ENCODE measurements at regions not wholly inside any gene's neighbourhood (a gene's known extent, or its start where the extent isn't known, plus 50 kb on each side); places are given as distances from the start of the nearest gene placed in this dataset.
"Not testable (repeated sequence)": the region's sequence is repeated elsewhere in the genome, so short reads cannot be mapped to it uniquely, and the experiment has no call there.

- DNase-seq (ENCODE audit: low spot score), result no peak
Observed at GRCh38 chr12:127760357-127760756, 506.6 kb upstream of the TMEM132C start.

- no peak for DNase-seq (ENCODE audit: low spot score)
Observed at GRCh38 chr12:127760996-127761395, 506.0 kb upstream of the TMEM132C start.

GRCh38 chr12:127761880-127762279 is 505.1 kb upstream of the TMEM132C start:
- DNase-seq (ENCODE audit: low spot score), result peak; percentile 79

GRCh38 chr12:127767656-127768055 is 499.3 kb upstream of the TMEM132C start:
- DNase-seq (ENCODE audit: low spot score), result no peak

GRCh38 chr12:127770118-127770517 is 496.9 kb upstream of the TMEM132C start:
- peak; percentile 59 for DNase-seq (ENCODE audit: low spot score)

- no peak for DNase-seq (ENCODE audit: low spot score)
Observed at GRCh38 chr12:127771546-127771945, 495.4 kb upstream of the TMEM132C start.

- DNase-seq (ENCODE audit: low spot score), result peak; percentile 96
Observed at GRCh38 chr12:127773520-127773919, 493.4 kb upstream of the TMEM132C start.

GRCh38 chr12:127774828-127775227 is 492.1 kb upstream of the TMEM132C start:
- peak; percentile 55 for DNase-seq (ENCODE audit: low spot score)

- no peak for DNase-seq (ENCODE audit: low spot score)
Observed at GRCh38 chr12:127779301-127780045, 487.5 kb upstream of the TMEM132C start.

GRCh38 chr12:127780881-127781280 is 486.1 kb upstream of the TMEM132C start:
- no peak for DNase-seq (ENCODE audit: low spot score)

GRCh38 chr12:127781336-127781735 is 485.6 kb upstream of the TMEM132C start:
- peak; percentile 93 for DNase-seq (ENCODE audit: low spot score)

- peak; percentile 98 for DNase-seq (ENCODE audit: low spot score)
Observed at GRCh38 chr12:127785540-127785939, 481.4 kb upstream of the TMEM132C start.

- DNase-seq (ENCODE audit: low spot score), result no peak
Observed at GRCh38 chr12:127785986-127786590, 480.9 kb upstream of the TMEM132C start.

- DNase-seq (ENCODE audit: low spot score), result no peak
Observed at GRCh38 chr12:127787544-127787943, 479.4 kb upstream of the TMEM132C start.

GRCh38 chr12:127790376-127790775 is 476.6 kb upstream of the TMEM132C start:
- DNase-seq (ENCODE audit: low spot score), result no peak

GRCh38 chr12:127791217-127791616 is 475.8 kb upstream of the TMEM132C start:
- DNase-seq (ENCODE audit: low spot score), result no peak

- DNase-seq (ENCODE audit: low spot score), result no peak
Observed at GRCh38 chr12:127797918-127798317, 469.1 kb upstream of the TMEM132C start.

GRCh38 chr12:127802271-127802670 is 464.7 kb upstream of the TMEM132C start:
- peak; percentile 77 for DNase-seq (ENCODE audit: low spot score)

GRCh38 chr12:127803545-127803944 is 463.4 kb upstream of the TMEM132C start:
- DNase-seq (ENCODE audit: low spot score), result peak; percentile 77

- peak; percentile 12 for DNase-seq (ENCODE audit: low spot score)
Observed at GRCh38 chr12:127809275-127809674, 457.7 kb upstream of the TMEM132C start.

- no peak for DNase-seq (ENCODE audit: low spot score)
Observed at GRCh38 chr12:127810041-127810440, 456.9 kb upstream of the TMEM132C start.

GRCh38 chr12:127810459-127810858 is 456.5 kb upstream of the TMEM132C start:
- DNase-seq (ENCODE audit: low spot score), result not testable (repeated sequence)

- no peak for DNase-seq (ENCODE audit: low spot score)
Observed at GRCh38 chr12:127811988-127812387, 455.0 kb upstream of the TMEM132C start.

- no peak for DNase-seq (ENCODE audit: low spot score)
Observed at GRCh38 chr12:127813147-127813546, 453.8 kb upstream of the TMEM132C start.

All from cerebellar cortex (tissue), 1 donor.